ENCODE measurements at regions not wholly inside any gene's neighbourhood (a gene's known extent, or its start where the extent isn't known, plus 50 kb on each side); places are given as distances from the start of the nearest gene placed in this dataset.

- Histone ChIP-seq H3F3A (ENCODE audit: insufficient read depth, low read length) (no peaks in the 10 kb centered on the region), H3K4me3 (ENCODE audit: low read depth, low read length, poor library complexity, severe bottlenecking) (no peak overlapping the region), H3K27ac (ENCODE audit: low read depth, low read length, poor library complexity, severe bottlenecking) (no peak overlapping the region), H3K27me3 (ENCODE audit: insufficient read depth, low read length) (no peaks in the 10 kb centered on the region), H3K36me3 (ENCODE audit: insufficient read depth, low read length) (no peaks in the 10 kb centered on the region), H3K4me1 (ENCODE audit: insufficient read depth, low read length, severe bottlenecking) (no peaks in the 10 kb centered on the region), H3K9ac (ENCODE audit: low read length) (no peak overlapping the region), H4K20me1 (ENCODE audit: insufficient read depth, low read length) (no peaks in the 10 kb centered on the region), H3K9me2 (ENCODE audit: low read depth, low read length) (no peaks in the 10 kb centered on the region), H2AFZ (ENCODE audit: low read length) (no peak overlapping the region), H3K9me3 (ENCODE audit: low read length) (no peaks in the 10 kb centered on the region), H3K79me2 (ENCODE audit: insufficient read depth, low read length) (no peaks in the 10 kb centered on the region), H3K4me2 (ENCODE audit: low read length) (no peak overlapping the region)
- TF ChIP-seq EZH2 (IDR thresholded peaks at IDR 0.05; ENCODE audit: borderline replicate concordance, low read length) (no peak), CTCF (IDR thresholded peaks at IDR 0.05; ENCODE audit: low read length) (no peak)
Observed at GRCh38 chr6:104332364-104332763, 527.4 kb downstream of the HACE1 start.

DNA sequence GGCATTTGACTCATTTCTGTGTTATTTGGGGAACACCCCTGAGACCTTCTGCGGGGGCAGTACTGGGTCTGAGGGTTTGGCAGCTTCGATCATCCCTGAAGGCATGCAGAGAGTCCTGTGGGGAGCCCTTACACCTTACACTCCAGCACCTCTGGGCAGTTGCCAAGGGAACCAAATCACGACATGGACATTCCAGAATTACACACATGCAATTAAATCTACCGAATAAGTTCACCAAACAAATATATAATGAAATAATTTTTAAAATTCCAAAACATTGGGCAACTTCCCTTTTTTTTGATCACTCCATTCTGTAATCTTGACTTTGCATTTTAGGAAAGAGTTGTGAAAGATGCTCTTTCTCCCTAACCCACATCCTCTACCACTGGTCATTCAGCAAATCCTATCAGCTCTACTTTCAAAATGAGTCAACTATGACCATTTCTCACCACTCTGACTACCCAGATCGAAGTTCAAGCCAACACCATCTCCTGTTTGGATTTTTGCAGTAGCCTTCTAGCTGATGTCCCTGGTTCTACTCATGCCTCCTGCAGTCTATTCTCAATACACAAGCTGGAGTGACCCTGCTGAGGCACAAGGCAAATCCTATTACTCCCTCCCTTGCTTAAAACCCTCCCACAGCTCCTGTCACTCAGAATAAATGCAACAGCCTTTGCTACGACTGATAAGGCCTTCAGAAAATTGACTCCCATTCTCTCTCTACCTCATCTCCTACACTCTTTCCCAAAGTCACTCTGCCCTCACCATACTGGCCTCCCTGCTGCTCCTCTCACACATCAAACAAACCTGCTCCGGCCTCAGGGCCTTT is 533.3 kb downstream of the HACE1 start:
- TF ChIP-seq EZH2 (IDR thresholded peaks at IDR 0.05; ENCODE audit: borderline replicate concordance, low read length), result no peak
- no peak for TF ChIP-seq CTCF (IDR thresholded peaks at IDR 0.05; ENCODE audit: low read length)
- Histone ChIP-seq H3K9ac (ENCODE audit: low read length) (no peak overlapping the region), H2AFZ (ENCODE audit: low read length) (no peak overlapping the region), H3K27me3 (ENCODE audit: insufficient read depth, low read length) (no peaks in the 10 kb centered on the region), H3K27ac (ENCODE audit: low read depth, low read length, poor library complexity, severe bottlenecking) (no peak overlapping the region), H3K4me1 (ENCODE audit: insufficient read depth, low read length, severe bottlenecking) (no peaks in the 10 kb centered on the region), H3F3A (ENCODE audit: insufficient read depth, low read length) (no peaks in the 10 kb centered on the region), H3K4me2 (ENCODE audit: low read length) (no peak overlapping the region), H3K36me3 (ENCODE audit: insufficient read depth, low read length) (no peaks in the 10 kb centered on the region), H3K9me3 (ENCODE audit: low read length) (no peaks in the 10 kb centered on the region), H3K79me2 (ENCODE audit: insufficient read depth, low read length) (no peaks in the 10 kb centered on the region), H4K20me1 (ENCODE audit: insufficient read depth, low read length) (no peaks in the 10 kb centered on the region), H3K9me2 (ENCODE audit: low read depth, low read length) (no peaks in the 10 kb centered on the region), H3K4me3 (ENCODE audit: low read depth, low read length, poor library complexity, severe bottlenecking) (no peak overlapping the region)

DNA sequence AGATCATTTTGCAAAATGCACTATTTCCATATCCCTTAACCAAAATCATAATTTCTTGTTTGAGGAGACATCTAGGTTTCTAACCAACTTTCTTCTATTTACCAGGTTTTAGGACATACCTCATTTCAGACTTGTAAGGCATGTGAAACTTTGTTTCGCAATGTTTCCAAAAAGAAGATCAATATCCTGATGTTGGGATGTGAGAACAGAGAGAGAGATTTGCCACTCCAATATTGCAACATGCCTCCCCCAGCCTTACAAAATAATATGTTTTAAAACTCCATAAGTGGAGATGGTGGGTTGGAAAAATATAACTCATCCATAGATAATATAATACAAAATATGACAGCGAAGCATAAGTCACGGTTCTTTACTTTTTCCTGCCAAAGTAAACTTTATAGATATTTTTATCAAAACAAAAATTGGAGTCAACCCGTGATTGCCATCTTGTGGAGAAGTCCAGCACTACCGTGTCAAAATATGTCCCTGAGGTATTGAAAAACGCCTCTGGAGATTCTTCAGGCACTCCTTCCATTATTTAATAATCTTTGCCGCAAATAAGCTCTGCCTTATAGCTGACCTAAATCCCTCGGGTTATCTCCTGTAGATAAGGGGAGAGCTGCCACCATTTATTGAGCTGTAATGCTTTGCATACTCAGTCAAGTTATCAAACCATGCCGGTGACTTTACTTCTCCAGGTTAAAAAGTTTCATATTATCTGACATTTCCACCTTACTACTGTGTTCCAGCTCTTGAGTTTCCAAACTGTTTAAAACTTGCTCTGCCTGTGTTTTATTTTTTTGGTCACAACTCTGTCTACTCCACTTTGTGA is 534.2 kb downstream of the HACE1 start:
- H3K36me3 ChIP-seq (ENCODE audit: insufficient read depth, low read length), result no peaks in the 10 kb centered on the region
- no peak overlapping the region for H3K27ac ChIP-seq (ENCODE audit: low read depth, low read length, poor library complexity, severe bottlenecking)
- H3F3A ChIP-seq (ENCODE audit: insufficient read depth, low read length), result no peaks in the 10 kb centered on the region
- no peaks in the 10 kb centered on the region for H3K27me3 ChIP-seq (ENCODE audit: insufficient read depth, low read length)
- no peaks in the 10 kb centered on the region for H4K20me1 ChIP-seq (ENCODE audit: insufficient read depth, low read length)
- no peaks in the 10 kb centered on the region for H3K9me2 ChIP-seq (ENCODE audit: low read depth, low read length)
- H3K4me2 ChIP-seq (ENCODE audit: low read length), result no peak overlapping the region
- no peaks in the 10 kb centered on the region for H3K9me3 ChIP-seq (ENCODE audit: low read length)
- no peak overlapping the region for H3K4me3 ChIP-seq (ENCODE audit: low read depth, low read length, poor library complexity, severe bottlenecking)
- H3K4me1 ChIP-seq (ENCODE audit: insufficient read depth, low read length, severe bottlenecking), result no peaks in the 10 kb centered on the region
- H2AFZ ChIP-seq (ENCODE audit: low read length), result no peak overlapping the region
- no peak overlapping the region for H3K9ac ChIP-seq (ENCODE audit: low read length)
- TF ChIP-seq EZH2 (IDR thresholded peaks at IDR 0.05; ENCODE audit: borderline replicate concordance, low read length) (no peak), CTCF (IDR thresholded peaks at IDR 0.05; ENCODE audit: low read length) (peak; percentile 54; the same call in 1 of the 2 replicates)
- no peaks in the 10 kb centered on the region for H3K79me2 ChIP-seq (ENCODE audit: insufficient read depth, low read length)

Measured in OCI-LY1 (cell line).